Keratinocyte (primary cell): ENCODE measurements at regions not wholly inside any gene's neighbourhood (a gene's known extent, or its start where the extent isn't known, plus 50 kb on each side); places are given as distances from the start of the nearest gene placed in this dataset.

Source experiments
- CTCF ChIP-seq, 3 experiments: IDR thresholded peaks in 1 of 3; conservative IDR thresholded peaks in 1 of 3; optimal IDR thresholded peaks in 1 of 3; 2 replicates in 2 of 3; 3 replicates in 1 of 3; pipeline versions ENCODE3 to v1.5.1; 2011; ENCODE audit warnings: low read length in 3 of 3, mild to moderate bottlenecking in 3 of 3, moderate library complexity in 2 of 3, control low read depth in 1 of 3, inconsistent platforms in 1 of 3; ENCODE audit not compliant: insufficient read depth in 2 of 3; ENCODE audit errors: extremely low read depth in 1 of 3
- EZH2 ChIP-seq: IDR thresholded peaks from one replicate; pipeline ENCODE4 v1.6.1; 2012; ENCODE audit warnings: inconsistent platforms, mild to moderate bottlenecking, low read length, moderate library complexity

GRCh38 chr13:34012382-34012781, 194.4 kb downstream of the RFC3 start:
- no peak for TF ChIP-seq CTCF (optimal IDR thresholded peaks at IDR 0.05 in 1 of 3, IDR thresholded peaks at IDR 0.05 in 1 of 3, conservative IDR thresholded peaks at IDR 0.05 in 1 of 3; ENCODE audit: extremely low read depth in 1 of 3, insufficient read depth in 2 of 3, low read length in 3 of 3)
- TF ChIP-seq EZH2: no peak
